CD4-positive, alpha-beta T cell treated with Interleukin-6 at 100 ng/mL for 8 hours (primary cell): ENCODE measurements at regions not wholly inside any gene's neighbourhood (a gene's known extent, or its start where the extent isn't known, plus 50 kb on each side); places are given as distances from the start of the nearest gene placed in this dataset.

Experiments
- DNase-seq: peaks from one replicate; pipeline ENCODE4 v3.0.0-alpha.2; 2020; ENCODE audit warnings: mixed read lengths, low spot score

GRCh38 chr15:96415513-96416217 is 85.2 kb downstream of the NR2F2 start:
- DNase-seq = no peak

- DNase-seq = no peak
Measured at GRCh38 chr15:96416218-96416933, 85.9 kb downstream of the NR2F2 start.

- DNase-seq = no peak
Measured at GRCh38 chr15:96416934-96417759, 86.6 kb downstream of the NR2F2 start.

- no peak for DNase-seq
Measured at GRCh38 chr15:96417760-96418130, 87.2 kb downstream of the NR2F2 start.

GRCh38 chr15:96418146-96418545 is 87.6 kb downstream of the NR2F2 start:
- DNase-seq = no peak

GRCh38 chr15:96421178-96421601 is 90.7 kb downstream of the NR2F2 start:
- no peak for DNase-seq

- DNase-seq = no peak
Measured at GRCh38 chr15:96422125-96422524, 91.6 kb downstream of the NR2F2 start.

- no peak for DNase-seq
Measured at GRCh38 chr15:96424674-96425073, 94.2 kb downstream of the NR2F2 start.

GRCh38 chr15:96428742-96429141 is 98.2 kb downstream of the NR2F2 start:
- no peak for DNase-seq

- DNase-seq = no peak
Measured at GRCh38 chr15:96431786-96432185, 101.3 kb downstream of the NR2F2 start.

- DNase-seq = no peak
Measured at GRCh38 chr15:96435022-96435421, 104.5 kb downstream of the NR2F2 start.

- no peak for DNase-seq
Measured at GRCh38 chr15:96435841-96436240, 105.3 kb downstream of the NR2F2 start.

- no peak for DNase-seq
Measured at GRCh38 chr15:96440978-96441377, 110.5 kb downstream of the NR2F2 start.

- no peak for DNase-seq
Measured at GRCh38 chr15:96442076-96442475, 111.6 kb downstream of the NR2F2 start.

- no peak for DNase-seq
Measured at GRCh38 chr15:96444865-96445264, 114.4 kb downstream of the NR2F2 start.

GRCh38 chr15:96448923-96449322 is 118.4 kb downstream of the NR2F2 start:
- no peak for DNase-seq

- no peak for DNase-seq
Measured at GRCh38 chr15:96457841-96458240, 127.3 kb downstream of the NR2F2 start.

- no peak for DNase-seq
Measured at GRCh38 chr15:96460106-96460505, 129.6 kb downstream of the NR2F2 start.

GRCh38 chr15:96462768-96463750 is 132.6 kb downstream of the NR2F2 start:
- no peak for DNase-seq

- no peak for DNase-seq
Measured at GRCh38 chr15:96466389-96466947, 136.0 kb downstream of the NR2F2 start.

GRCh38 chr15:96468036-96468435 is 137.5 kb downstream of the NR2F2 start:
- no peak for DNase-seq
